NCI-H526 treated with DMSO at 0.1 percent for 48 hours (cell line): ENCODE measurements at regions not wholly inside any gene's neighbourhood (a gene's known extent, or its start where the extent isn't known, plus 50 kb on each side); places are given as distances from the start of the nearest gene placed in this dataset.

ENCODE experiments used
- DNase-seq: peaks from one replicate; lab custom pipeline; 2025; lab: John Stamatoyannopoulos, UW

DNA sequence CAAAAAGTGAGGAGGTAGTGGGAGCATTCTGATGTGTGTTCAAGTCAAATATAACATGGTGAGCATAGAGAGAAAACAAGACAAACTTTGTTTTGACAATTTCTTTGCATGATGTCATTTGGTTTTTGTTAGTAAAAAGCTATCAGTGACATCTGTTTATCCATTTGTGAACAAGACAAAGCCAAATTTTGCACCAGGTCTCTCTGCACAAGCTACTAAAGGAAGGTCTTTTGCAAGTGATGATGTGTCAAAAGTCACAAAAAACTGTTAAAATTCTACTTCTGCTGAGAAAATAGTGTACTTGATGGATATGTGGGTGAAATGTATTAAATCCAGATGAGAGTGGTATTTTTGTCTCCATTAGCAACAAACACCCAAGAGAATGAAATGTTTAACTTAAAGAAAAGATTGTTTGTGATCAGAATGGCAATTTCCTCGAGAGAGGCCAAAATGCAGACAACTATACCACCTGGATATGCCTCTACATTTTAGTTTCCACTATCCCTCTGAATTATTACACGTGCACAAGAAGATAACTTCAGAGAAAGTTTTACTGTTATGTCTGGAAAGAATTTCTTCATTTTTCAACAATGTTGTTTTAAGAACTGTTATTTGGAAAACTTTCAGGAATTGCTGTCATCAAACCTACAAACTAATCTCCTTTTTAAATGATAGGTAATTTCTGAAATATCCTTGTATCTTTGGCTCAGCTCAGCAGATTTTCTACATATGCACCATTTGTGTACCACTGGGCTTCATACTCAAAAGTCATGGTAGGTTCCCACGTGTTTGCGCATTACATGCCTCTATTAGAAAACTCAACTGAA, 807.4 kb upstream of the ADGRL2 start:
- DNase-seq: no peak

DNA sequence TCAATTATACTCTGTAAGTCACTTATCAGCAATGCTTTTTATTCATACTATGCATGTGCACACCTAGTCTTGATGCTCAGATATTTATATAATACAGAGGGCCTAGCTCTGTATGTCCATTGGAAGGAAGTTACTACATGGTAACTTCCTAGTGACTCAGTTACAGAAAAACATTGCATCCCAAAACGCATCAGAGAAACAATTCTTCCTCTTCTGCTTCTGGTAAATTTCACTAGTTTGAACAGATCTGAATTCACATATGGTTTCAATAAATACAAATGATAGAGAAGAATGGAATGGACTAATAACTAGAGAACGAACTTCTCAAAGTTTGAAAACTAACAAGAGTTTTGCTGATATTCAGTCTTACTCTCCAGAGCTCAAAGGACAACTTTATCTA, 811.3 kb upstream of the ADGRL2 start:
- DNase-seq: no peak

DNA sequence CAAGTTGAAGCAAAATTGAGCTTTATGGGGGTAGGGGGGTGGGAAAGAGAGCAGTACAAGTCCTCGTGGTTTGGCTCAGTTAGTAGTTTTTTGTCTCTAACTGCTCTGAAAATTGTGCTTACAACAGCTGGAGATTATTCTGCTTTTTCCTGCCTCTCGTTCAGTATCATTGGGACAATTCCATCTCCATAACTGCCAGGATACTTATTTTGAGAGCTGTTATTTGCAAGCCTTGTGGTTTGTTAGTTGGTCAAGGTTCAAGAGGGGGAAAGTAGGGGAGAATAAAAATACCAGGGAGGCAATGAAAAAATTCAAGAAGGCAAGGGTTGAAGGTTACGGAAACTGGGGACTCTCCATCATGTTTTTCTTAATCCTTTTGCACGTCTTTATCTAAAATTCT, 811.8 kb upstream of the ADGRL2 start:
- DNase-seq: no peak

DNA sequence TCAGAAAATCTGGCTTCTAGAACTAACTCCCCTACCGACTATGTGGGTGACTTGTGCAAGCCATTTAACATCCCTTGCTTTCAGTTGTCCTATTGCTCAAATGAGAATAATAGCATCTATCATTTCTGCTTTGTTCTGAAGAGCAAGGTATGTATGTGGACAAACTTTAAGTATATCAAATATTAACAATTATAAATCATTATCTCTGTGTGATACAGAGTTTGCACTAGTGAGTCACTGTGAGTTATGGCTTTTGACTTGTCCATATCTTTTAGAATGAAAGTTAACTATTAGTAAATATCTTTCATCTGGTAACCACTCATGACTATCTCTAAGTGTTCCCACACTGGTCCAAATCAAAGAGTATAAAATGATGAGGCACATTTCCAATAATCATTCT, 812.9 kb upstream of the ADGRL2 start:
- no peak for DNase-seq

DNA sequence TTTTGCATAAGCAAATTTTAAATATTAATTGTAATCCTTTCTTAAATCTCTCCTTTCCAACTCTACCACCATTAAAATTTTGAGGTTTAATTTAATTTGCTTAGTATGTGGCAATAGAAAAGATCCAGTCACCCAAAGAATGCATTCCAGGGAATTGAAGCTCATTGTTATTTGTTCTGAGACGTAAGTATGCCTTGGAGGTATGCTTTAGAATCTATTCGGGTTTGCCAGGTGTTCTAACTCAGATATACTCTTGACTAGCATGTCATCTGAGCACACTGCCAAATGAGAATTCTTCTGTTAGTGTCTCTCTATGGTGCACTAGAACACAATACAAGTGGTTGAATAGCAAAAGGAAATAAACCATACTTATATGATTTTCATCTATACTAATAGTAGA, 813.6 kb upstream of the ADGRL2 start:
- no peak for DNase-seq

DNA sequence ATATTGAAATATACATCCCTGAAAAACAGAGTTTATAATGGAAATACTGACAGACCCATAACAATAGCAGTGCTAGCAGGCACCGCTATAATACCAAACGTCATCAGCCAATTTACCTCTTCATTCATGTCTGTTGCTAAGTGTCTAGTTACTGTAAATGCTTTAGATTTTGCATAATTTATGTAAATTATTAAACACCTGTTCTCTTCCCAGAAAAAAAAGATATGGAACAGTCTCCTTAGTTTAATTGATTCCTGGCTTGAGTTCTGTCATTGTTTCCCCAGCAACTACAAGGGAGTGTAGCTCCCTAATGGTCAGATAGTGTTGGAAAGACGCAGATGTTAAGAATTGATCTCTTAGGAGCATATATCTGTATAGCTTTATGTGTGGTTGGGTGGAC, 817.9 kb upstream of the ADGRL2 start:
- DNase-seq: peak; percentile 81

DNA sequence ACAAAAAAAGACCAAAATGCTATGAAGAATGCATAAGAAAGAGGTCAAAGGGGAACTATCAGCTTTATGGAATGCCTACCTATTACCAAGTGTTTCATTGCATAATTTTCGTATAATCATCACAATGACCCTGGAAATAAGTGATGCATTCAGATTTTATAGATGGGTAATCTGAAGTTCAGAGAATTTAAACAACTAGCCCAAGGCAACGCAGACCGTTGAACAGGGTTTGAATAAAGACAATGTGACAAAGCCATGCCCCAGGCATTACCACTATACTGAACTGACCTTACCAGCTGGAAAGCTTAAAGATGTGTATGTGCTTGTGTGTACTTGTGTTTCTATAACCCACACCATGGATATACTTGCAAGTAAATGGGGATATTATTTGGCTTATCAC, 827.6 kb upstream of the ADGRL2 start:
- no peak for DNase-seq

DNA sequence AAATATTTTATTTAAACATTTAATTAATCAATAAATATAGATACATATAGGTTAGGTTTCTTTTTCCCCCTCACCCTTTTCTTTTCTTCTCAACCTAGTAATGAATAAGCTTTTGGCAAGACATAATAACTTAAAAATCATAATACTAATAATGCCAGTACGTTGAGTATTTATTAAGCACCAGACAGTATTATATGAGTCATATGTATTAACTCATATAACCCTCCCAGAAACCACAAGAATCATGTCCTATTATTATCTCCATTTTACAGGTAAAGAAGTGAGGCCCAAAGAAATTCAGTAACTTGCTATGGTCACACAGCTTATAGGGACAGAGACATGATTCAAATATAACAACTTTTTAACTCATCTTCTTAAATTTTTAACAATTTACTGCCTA, 834.5 kb upstream of the ADGRL2 start:
- DNase-seq: no peak

DNA sequence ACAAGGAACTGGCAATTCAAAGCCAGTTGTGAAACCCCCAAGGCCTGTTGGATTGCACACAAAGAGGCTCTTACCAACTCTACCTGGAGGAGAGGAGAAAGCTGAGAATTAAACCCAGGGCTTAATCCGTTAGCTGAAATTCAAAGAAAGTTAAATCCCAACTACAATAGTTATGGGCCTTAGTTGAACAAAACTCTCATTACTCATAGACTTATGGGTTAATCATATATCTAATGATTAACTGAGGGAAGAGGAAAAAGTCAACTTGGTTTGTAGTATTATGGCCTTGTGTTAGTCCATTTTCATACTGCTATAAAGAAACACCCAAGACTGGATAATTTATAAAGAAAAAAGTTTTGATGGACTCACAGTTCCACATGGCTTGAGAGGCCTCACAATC, 838.2 kb upstream of the ADGRL2 start:
- no peak for DNase-seq

DNA sequence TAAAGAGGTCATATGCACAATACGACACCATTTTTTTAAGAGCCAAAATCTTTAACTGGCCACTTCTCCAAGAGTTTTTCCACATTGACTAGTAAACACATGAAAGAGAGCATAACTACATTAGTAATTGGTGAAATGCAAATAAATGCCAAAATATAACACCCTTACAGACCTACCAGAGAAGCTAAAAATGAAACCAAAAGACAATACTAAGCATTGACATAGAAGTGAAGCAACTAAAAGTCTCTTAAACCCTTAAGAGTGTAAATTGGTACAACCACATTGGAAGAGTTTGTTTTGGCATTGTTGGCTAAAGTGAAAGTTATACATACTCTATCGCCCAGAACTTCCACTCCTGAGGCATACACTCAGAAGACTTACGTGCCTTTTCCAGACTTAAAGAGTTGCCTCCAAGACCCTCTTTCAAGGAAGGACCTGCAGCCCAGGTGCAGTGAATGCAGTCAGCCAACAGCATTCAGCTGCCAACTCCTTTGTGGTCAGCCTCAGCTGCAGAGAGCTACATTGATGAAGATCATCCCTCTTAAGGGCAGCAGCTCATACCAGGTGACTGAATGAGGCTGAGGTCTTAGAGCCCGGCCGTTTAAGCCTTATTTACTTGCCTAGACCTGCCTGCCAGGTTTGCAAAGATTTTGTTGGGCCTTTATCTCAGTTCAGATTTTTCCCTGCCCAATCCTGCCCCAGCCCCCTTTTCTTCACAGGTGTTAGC, 839.1 kb upstream of the ADGRL2 start:
- no peak for DNase-seq

DNA sequence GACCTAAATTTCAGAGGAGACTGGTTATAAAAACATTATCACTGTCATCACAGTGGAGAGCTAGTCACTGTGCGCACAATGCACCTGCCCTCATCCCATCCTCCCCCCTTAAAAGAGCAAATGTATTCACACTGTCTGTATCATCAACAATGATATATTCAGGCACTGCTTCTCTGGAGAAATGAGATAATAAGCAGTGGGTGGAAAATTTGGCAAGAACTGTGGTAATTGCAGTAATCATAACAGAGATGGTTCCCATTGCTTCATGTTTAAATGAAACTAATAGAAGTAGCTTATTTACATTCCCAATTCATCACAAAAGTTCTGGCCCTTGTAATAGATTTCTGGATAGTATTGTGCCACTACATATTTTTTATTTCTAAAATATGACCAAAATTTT, 867.4 kb upstream of the ADGRL2 start:
- DNase-seq: no peak

DNA sequence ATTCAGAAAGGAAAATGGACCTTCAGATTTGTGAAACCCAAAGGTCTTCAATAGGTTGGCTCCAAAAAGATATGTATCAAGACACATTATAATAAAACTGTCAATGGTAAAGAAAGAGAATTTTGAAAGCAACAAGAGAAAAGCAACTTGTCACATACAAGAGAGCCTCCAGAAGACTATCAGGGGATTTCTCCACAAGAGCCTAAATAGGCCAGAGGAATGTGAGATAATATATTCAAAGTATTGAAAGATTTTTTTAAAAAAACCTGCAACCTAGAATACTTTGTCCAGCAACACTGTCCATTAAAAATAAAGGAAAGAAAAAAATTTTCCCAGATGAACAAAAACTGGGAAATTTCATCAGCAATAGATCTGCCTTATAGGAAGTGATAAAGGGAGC, 869.6 kb upstream of the ADGRL2 start:
- no peak for DNase-seq

DNA sequence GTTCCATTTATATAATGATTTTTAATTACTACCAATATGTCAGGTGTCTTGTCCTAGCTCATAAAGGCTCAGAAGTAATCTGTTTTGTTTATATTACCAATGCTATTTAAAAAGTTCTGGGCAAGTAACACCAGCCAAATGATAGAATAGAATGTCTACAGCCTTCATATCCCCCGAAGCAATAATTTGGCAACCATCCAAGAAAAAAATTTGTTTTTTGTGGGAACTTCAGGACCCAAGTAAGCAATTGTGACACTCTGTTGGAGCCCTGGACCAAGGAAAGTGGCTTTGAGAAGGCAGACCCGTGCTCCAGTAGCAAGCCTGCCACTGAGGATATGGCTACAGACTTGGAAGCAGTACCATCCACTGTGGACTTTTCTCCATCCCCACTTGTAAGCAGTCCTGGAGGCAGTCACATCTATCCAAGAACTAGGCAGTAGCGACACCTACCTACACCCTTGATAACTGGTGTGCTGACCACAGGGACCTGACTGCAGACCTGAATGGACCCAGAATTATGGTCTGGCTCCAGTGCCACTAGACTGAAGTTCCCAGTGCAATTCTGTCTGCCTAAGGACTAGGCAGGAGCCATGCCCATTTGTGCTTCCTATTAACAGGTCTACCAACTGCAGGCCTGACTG, 870.7 kb upstream of the ADGRL2 start:
- peak; percentile 2 for DNase-seq

DNA sequence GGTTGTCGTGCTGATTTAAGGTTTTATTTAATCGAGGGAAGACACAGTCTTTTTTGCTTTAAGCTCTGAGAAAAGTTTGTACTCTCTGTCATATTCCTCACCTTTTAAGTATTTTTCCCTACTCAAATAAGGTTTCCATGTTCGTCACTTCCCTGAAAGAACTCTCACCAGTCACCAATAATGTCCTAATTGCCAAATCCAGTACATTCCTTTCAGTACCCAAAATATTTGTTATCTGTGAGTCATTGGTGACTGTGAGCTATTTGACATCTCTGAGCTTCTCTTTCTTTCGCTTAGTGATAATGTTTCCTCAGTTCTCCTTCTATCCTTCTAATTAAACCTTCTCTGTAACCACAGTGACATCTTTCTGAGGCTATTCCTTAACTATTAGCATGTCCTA, 874.2 kb upstream of the ADGRL2 start:
- no peak for DNase-seq

DNA sequence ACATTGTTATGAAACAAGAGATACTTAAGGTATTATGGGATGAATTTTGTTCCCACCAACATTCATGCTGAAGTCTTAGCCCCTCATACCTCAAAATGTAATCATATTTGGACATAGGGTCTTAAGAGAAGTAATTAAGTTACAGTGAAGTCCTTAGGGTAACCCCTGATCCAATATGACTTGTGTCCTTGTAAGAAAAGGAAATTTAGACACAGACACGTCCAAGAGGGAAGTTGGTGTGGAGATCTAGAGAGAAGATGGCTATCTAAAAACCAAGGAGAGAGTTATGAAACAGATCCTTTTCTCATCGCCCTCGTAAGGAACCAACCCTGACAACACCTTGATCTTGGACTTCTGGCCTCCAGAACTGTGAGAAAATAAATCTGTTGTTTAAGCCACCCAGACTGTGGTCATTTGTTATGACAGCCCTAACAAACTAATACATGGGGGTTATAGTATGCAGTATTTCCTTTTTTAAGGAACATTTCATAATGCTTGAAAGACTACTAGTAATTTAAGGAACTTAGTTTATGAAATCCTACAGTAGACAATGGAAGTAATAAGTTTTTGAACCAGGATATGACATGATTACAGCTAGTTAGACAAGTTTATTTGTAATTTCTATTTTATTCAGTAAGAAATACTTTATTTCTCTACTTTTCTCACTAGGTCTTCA, 875.5 kb upstream of the ADGRL2 start:
- no peak for DNase-seq

DNA sequence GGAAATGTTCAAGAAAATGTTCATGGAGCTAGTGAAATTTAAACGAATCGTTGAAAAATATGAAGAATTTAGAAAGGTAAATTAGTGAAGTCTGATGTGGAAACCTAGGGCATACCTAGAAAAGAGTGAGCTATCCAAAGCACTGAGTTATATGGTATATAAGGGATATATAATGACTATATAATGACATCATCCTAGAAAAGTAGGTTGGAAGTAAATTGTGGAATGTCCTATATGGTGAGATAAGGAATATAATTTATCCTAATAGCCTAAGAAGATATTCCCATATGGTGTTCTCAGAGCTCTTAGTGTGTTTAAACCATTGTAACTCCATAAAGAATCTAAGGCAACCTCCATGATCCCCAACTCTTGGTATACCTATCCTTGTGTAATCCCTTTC, 876.4 kb upstream of the ADGRL2 start:
- DNase-seq: no peak

DNA sequence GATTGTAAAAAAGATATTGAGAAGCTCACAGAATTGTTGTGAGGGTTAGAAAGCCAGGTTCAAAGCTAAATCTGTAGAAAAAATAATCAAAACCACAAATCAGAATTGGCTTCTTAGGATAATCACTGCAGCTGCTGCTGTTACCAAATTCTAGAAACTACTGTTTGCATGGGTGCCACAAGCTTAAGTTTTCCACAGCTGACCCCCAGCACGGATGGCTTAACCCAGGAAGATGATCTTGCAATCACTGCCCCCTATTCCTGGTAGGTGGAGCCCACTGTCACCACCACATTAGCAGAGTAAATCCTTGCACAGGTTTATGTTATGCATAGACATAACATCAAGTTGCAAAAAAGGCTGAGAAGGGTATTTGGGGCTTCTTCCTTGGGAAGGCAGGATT, 877.8 kb upstream of the ADGRL2 start:
- DNase-seq: no peak

DNA sequence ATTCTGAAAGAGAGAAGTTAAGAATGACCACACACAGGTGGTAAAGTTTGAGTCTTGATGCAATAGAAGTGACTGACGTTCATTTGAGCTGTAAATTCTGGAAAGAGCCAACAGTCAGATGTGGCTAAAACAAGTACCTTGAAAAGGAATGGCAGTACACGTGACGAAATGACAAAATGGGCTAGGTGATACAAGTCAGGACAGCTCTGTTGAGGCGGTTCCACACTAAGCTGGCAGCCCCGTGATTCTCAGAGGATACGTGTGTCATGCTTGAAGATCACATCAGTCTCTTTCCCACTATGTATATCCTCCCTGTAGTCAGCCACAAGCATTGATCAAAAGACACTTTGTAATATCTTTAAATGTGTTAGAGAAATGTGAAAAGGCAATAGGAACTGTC, 881.3 kb upstream of the ADGRL2 start:
- no peak for DNase-seq

DNA sequence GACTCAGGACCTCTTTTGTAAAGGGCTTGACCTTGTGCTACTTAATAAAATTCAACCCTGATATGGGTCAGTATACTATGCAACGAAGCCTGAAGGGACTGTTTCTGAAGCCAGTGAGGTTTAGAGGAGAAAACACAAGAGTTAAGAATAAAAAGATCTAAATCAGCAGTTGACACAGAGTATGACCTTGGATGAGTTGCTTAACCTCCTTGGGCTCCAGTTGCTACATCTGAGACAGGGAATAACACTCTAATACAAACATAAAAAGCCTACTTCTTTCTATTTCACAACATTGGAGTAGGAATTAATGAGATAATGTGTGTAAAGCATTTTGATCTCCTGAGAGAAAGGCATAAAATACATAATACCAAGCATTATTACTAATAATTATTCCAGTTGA, 882.4 kb upstream of the ADGRL2 start:
- no peak for DNase-seq

DNA sequence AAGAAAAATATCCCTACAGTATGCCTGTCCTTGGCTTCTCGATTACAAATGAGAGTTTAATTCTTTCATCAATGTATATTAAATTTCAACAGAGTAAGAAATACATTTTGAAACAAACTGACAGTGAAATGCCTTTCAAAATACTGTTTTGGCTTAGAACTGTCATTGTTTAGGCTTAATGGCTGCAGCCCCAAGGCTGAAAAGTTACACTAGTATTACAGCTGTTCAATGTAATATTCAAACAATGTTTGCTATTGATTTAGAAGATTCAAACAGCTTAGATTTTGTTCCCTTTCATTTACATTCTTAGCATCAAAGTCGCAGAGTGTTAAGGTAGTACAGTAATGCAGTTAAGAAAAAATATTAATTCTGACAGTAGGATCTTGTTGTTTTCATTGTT, 882.9 kb upstream of the ADGRL2 start:
- peak; percentile 12 for DNase-seq

DNA sequence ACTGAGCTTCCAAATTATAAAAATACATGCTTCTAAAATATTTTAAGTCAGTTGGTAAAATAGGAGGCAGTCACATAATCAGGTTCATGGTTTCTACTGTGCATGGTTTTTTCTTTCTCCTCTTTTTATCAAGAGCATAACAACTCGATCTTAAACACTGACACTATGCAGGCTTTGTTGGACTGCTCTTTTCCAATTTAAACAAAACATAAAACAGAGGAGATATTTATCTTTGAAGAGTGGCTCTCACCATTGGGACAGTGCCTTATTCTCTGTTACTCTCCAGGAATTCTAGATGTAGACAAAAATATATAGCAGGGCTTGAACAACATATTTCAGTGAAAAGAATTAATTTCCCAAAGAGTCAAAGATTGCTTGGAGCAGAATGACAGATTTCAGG, 883.5 kb upstream of the ADGRL2 start:
- DNase-seq: peak; percentile 18

DNA sequence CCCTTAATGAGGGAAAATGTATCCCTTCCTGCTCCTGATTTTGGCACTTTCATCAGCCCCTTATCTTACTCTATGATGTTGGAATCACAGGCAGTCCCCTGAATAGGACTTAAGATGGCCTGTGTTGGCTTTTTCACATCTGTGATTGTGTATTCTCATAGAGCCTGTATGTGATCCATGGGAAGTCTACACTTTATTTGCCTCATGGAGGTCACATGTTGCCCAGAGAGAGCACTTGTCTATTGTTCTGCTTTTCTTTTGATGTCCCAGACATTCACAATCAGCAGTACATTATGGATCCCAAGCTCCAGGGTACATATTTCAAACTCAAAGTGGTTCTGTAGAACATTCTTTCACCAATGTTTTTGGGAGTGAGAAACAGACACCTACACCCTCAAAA, 885.2 kb upstream of the ADGRL2 start:
- DNase-seq: no peak

DNA sequence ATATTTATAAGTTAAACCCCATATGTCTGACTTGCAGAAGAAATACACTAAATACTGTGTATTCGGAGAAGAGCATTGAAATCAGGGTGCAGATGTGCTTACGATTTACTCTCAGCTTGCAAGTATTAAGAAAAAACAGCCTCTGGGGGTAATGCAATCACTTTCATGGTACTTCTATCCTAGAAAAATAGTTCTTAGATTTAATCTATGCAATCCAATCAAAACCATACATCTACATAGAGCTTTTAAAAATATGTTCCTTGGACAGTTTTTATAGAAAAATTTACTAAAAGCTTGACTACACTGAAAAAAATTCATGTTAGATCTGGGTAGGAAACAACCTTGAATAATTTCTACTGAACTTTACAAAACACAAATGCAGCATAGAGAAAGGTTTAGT, 890.3 kb upstream of the ADGRL2 start:
- no peak for DNase-seq
